GM21529 (cell line): ENCODE measurements at regions not wholly inside any gene's neighbourhood (a gene's known extent, or its start where the extent isn't known, plus 50 kb on each side); places are given as distances from the start of the nearest gene placed in this dataset.
"Not testable (repeated sequence)": the region's sequence is repeated elsewhere in the genome, so short reads cannot be mapped to it uniquely, and the experiment has no call there.

Source experiments
- ATAC-seq: cut with Tn5 transposase; IDR thresholded peaks from one replicate; pipeline ENCODE4 v1.9.1; 2021; ENCODE audit not compliant: unreplicated experiment

DNA sequence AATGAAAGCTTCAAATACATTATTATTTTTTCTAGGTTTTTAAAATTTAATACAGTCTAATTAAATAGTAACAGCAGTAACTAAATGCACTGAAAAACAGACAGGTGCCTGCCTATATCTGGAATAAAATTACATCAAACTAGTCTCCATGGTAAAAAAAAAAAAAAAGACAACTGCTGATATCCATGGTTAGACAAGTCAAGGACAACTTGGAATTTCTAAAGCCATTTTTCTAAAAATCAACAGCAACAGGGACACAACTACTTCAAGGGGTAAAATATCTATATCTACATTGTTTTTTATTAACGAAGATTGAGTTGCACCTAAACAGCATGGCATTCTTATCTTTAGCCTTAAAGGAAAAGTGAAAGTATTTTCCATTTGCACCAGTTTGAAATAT lies 74.7 kb upstream of the VPREB1 start:
- no peak for ATAC-seq

DNA sequence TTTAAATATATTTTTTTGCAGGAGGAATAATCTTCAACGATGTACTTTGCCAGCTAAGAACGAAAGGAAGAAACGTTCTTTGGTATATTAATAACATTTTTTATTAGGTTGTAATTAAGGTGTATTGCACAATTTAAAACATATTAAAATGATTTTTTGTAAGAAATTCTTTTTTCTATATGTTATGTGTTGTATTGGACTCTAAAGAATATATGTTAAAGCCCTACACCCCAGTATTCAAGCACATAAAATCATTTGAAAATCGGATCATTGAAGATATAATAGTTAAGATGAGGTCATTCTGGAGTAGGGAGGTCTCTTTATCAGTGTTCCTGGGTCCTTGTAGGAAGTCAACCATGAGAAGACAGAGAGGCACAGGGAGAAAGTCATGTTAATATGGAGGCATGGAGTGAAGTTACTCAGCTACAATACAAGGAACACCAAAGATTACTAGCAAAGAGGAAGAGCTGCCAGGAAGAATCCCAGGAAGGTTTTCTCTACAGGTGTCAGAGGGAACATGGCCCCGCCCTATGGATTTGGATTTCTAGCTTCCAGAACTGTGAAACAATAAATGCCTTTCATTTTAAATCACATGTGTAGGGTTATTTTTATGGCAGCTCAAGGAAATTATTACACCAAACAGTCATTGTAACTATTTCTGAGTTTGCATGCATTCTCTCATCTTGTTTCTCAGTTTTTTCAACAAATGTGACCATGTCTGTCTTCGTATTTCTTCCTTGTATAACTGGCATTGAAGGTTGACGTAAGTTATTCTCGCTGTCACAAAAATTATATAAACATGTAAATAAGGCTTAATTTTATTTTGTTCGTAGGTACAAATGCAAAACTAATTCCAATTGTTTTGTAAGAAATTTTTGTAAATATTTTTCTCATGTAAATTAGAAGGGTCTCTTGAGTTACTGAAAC lies 75.4 kb upstream of the VPREB1 start:
- no peak for ATAC-seq

DNA sequence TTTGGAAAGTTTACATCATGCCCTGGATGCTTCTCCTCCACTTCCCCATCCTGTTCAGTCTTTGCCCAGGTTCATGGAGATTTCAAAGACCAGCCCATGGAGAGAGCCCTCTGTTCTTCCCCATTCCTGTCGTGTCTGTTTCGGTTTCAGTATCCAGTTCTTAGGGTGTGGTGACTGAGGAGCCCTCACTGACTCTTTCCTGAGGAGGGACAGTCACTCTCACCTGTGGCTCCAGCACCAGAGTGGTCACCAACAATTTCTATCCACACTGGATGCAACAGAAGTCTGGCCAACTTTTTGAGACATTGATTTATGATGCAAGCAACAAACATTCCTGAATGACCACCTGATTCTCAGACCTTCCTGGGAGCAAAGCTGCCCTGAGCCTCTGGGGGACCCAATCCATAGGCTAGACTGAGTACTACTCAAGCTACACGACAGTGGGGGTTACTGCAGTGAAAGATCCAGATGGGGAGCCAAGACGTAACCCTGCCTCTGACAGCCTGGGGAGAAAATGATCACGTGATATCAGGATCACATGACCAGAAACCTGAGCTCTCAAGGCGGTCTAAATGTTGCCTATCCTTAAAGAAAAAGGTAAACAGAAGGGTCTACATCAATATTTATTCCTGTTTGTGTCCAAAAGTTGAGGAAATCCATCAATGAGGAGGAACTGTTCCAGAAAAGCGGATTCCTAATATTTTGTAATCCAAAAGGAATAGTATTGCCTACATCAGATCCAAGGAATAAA lies 76.2 kb upstream of the VPREB1 start:
- ATAC-seq: peak; percentile 39

DNA sequence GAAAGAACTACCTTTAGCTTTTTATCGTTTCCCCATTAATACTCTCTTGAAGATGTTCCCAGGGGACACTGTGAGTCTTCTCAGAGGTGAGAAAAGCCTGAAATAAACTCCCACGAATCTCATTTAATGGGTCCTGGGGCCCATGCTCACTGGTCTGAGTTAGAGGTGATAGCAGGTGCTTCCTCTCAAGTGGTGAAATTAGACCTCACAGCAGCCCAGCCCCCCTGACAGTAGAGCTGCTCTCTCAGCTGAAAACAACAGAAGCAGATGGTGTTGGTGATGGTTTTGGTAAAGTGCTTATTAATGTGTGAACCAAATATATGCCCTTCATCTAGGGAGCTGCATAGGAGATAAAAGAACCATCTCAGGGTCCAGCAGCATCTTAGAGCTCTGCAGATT lies 76.8 kb upstream of the VPREB1 start:
- peak; percentile 72 for ATAC-seq

DNA sequence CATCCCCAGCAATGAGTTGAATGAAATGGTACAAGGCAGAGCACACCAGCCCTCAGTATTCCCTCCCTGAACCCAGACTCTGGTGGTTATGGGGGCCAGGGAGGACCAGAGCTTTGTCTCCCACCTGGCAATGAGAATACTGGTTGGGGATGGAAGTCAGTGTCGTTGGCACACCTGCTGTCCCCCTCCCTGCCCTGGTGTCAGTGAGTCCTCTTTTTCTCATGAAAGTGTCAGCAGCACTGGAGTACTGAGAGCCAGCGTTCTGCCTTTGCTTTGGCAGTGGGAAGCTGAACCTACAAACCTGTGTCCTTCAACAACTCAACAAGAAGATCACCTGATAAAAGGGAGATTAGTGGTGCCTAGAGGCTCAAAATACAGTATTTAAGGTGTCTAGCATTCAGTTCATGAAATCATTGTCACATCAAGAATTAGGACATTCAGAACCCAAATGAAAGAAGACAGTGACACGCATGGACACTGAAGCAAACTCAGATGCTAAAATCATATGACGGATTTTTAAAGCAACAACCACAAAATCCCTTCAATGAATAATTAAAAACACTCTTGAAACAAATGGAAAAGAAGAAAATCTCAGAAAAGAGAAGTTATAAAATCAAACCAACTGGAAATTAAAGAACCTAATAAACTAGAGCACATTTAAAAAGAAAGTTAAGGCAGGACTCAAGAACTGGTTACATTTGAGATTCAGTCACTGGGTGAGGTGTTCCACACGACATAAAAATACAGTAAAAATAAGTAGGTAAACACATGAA lies 77.5 kb upstream of the VPREB1 start:
- ATAC-seq: no peak

DNA sequence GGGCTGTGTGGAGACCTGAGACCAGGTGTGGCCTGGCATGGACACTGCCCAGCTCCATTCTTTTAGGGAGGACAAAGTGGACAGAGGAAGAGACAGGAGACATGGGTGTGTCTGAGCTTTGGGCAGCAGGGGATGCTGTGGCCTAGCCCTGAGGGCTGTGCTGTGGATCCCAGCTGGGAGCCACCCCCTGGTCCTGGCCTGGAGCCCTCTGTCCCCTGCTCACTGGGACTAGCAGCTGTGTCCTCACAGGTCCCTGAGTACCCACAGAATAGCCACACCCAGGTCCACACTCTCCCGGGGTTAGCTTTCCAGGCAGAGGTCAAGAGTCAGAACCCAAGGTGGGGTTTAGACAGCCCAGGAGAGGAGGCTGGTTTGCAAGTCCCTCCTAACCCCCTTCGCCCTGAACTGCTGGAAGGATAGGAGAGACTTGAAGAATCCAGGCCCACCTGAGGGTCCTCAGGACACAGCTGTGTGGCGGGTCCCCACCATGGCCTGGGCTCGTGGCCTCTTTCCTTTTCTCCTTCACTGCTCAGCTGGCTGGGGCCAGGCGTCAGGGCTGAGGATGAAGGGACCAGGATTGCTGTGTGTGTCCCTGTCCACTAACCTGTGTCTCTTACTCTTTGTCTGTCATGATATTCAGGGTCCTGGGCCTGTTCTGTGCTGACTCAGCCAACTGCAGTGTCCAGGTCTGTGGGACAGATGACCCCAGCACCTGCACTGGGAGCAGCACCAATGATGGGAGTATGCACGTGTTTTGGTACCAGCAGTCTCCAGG lies 78.5 kb upstream of the VPREB1 start:
- no peak for ATAC-seq

DNA sequence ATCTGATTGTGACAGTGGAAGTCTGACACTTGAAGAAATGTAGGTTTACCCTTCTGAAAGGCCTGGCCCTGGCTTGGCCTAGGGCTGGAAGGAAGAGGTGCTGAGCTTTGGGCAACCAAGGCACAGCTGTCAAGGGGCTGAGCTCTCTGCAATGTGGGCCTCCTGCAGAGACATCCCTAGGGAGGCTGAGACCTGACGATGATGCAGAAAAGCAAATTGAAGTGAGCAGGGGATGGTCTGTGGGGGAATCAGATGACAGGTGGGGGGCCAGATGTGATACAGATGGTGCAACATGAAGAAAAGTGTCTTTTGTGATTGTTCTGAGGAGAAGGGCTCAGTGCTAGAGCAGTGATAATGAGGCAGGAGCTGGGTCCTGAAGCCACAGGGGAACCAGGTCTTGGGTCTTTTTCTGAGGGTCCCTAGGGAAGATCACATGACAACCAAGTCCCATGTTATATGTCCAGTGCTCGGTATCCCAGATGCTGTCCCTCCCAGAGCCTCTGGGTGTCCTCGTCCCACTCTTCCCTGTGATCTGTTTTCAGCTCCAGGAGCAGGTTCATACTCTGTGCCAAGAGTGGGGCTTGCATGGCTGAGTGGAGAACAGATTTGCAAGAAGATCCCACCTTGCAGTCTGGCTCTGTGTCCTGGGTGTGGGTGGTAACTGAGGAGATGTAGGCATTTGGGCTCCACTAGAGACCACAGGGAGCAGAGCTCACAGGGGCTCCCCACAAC lies 79.9 kb upstream of the VPREB1 start:
- no peak for ATAC-seq

DNA sequence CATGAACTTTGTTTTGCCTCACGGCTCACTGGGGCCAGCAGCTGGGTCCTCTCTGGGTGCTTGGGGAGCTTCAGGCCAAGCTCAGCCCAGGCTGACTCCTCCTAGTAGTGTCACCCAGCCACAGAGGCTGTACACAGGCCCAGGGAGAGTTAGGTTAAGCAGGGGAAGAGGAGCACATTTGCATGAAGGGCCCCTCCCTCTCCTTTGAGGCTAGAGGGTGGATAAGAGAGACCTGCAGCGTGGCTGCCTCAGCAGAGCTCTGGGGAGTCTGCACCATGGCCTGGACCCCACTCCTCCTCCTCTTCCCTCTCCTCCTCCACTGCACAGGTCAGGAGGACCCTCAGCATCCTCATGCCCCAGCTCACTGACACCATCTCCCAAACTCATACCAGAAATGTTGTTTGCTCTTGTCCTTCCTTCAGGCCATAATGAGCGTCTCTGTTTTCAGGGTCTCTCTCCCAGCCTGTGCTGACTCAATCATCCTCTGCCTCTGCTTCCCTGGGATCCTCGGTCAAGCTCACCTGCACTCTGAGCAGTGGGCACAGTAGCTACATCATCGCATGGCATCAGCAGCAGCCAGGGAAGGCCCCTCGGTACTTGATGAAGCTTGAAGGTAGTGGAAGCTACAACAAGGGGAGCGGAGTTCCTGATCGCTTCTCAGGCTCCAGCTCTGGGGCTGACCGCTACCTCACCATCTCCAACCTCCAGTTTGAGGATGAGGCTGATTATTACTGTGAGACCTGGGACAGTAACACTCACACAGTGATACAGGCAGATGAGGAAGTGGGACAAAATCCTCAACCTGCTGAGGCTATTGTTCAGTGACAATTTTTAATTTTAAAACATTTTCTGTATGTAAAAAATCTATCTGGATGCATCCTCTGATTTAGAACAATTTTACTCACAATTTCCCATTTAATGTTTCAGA lies 82.4 kb upstream of the VPREB1 start:
- ATAC-seq: peak; percentile 68

DNA sequence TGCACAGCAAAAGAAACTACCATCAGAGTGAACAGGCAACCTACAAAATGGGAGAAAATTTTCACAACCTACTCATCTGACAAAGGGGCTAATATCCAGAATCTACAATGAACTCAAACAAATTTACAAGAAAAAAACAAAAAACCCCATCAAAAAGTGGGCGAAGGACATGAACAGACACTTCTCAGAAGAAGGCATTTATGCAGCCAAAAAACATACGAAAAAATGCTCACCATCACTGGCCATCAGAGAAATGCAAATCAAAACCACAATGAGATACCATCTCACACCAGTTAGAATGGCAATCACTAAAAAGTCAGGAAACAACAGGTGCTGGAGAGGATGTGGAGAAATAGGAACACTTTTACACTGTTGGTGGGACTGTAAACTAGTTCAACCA lies 83.8 kb upstream of the VPREB1 start:
- ATAC-seq: not testable (repeated sequence)

DNA sequence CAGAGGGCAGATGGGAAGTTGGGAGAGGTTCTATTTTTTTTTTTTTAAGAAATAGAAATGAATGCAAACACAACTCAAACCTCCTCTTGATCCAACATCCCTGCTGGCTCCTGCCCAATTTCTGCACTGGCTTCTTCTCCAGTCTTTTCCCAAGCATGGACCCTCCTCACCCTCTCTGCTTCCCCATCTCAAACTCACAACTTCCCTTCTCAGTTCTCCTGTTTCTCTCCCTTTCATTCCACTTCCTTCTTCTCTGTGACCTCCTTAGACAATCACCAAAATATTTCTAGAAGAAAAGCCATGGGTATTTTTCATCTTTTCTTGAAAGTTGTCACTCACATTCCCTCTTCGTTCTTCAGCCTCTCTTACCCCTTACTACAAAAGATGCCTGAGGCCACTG lies 85.2 kb upstream of the VPREB1 start:
- ATAC-seq: no peak

DNA sequence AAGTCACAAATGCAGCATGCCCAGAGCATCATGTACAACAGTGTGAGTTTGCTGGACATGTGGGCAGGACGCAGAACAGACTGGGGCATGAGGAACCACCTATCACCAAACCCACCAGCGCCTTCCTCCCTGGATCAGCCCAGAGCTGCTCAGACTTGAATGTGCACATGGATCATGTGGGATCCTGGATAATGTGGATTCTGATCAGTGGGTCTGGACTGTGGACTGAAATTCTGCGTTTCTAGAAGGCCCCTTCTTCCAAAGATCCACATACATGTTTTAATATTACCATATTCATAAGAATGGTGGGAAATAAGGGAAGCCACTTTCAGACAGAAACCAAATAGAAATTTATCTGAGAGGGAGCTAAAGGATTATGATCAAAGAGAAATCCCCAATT lies 85.6 kb upstream of the VPREB1 start:
- ATAC-seq: no peak

DNA sequence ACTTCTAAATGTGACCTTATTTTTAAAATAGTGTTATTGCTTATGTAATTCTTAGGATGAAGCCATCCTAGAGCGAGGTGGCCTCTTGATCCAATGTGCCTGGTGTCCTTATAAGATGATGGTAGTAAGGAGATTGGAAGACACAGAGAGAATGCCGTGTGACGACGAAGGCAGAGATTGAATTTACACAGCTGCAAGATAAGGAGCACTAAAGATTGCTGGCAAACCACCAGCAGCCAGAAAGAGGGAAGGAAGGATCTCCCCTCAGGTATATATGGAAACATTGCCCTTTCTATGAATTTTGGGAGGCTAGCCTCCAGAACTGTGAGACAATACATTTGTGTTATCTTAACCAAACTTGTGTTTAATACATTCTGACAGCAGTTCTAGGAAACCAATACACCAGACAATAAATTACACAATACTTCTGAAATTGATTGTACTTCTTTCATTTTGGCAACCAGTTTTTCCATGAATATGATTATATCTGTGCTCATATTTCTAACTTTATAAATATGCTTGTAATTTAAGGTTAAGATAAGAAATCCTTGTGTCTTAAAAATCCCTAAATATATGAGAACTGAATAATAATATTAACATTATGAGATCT lies 86.3 kb upstream of the VPREB1 start:
- no peak for ATAC-seq

DNA sequence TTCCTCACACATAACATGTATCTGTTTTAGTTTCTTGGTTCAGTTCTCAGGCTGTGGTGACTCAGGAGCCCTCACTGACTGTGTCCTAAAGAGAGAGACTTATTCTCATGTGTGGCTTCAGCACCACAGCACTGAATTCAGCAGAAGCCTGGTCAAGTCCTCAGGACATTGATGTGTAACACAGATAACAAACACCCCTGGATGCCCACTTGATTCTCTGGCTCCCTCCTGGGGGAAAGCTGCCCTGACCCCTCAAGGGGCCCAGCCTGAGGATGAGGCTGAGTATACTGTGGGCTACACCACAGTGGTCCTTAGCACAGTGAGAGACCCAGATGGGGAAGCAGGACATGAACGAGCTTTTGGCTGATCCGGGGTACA lies 87.2 kb upstream of the VPREB1 start:
- ATAC-seq: peak; percentile 18

DNA sequence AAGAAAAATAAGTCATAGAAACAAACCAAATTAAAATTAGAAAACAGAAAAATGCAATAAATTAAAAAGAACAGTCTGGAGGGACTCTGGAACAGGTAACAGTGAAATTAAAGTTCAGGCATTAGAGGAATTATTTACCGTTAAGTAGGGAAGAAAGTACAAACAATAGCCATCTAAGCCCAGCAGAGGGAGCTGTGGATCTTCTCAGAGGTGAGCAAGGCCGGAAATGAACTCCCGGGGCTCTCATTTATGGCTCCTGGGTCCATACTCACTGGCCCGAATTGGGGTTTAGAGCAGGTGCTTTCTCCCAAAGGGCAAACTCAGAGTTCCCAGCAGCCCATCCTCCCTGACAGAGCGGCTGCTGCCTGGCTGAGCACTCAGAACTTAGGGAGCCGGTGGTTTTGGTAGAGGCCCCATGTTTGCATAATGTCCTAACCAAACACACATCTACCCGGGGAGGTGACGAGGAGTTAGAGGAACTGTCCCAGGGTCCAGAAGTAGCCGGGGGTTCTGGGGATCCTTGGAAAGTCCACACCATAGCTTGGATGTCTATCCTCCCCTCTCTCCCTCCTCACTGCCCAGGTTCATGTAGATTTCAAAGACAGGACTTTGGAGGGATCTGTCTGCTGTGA lies 87.8 kb upstream of the VPREB1 start:
- peak; percentile 68 for ATAC-seq

DNA sequence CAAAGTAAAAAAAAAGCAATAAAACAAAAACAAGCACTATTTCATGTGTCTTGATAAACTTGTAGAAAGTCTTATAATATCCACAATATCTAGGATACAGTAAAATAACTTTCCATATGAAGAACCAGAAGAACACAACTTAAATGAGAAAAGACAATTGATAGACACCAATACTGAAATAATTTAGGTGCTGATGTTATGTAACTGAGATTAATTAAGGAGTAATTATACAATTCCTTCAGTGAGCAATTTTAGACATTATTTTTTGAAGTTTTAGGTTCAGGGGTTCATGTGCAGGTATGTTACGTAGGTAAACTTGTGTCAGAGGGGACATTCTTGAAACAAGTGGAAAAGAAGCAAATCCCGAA lies 88.3 kb upstream of the VPREB1 start:
- no peak for ATAC-seq

DNA sequence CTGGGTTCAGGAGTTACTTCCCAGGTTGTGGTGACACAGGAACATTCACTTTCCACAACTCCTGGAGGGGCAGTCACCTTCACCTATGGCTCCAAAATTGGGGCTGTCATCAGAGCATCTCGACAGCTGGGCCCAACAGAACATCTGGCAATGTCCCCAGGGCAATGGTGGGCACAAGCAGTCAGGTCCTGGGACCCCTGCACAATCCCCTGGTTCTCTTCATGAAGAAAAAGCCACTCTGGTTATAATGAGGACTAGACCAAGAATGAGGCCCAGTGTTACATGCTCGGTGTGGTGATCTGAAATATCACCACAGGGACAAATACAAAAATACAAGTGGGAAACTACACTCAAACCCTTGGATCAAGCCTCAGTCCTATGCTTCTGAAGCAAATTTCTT lies 89.0 kb upstream of the VPREB1 start:
- no peak for ATAC-seq

DNA sequence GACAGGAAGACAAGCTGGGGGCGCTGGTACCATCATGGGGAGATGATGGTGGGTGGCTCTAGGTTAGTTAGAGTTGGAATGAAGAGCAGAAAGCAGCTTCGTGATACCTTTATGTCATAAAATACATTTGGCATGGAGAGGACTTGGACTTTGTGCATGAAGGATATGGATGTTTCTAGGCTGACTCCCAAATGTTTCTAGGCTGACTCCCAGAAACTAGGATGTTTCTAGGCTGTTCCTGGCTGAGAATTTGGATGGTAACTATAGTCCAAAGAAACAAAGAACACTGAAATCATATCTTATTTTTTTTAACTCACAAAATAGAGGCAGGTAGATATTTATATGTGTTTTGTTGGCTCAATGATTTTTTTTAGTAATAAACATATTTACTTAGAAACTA lies 89.4 kb upstream of the VPREB1 start:
- ATAC-seq: no peak

DNA sequence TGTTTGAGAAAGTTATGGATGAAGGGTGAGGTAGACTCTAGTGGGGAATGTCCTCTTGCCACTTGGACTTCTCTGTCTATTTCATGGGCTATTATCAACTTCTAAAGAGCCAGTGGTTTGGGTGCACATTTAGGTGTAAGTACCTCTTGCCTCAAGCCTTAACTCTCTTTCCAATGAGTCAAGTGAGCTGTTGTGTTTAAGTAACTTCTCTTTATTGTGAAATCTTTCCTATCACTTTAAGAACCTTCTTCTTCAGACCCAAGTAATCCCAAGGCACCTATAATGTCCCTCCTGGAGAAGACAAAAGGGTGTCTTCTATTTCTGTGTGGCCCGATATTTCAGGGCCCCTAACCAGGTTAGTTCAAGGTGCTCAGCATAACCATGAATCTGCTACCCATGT lies 90.5 kb upstream of the VPREB1 start:
- no peak for ATAC-seq
